HG02623 (cell line): ENCODE measurements at regions not wholly inside any gene's neighbourhood (a gene's known extent, or its start where the extent isn't known, plus 50 kb on each side); places are given as distances from the start of the nearest gene placed in this dataset.
"Not testable (repeated sequence)": the region's sequence is repeated elsewhere in the genome, so short reads cannot be mapped to it uniquely, and the experiment has no call there.

Experiments
- ATAC-seq: cut with Tn5 transposase; IDR thresholded peaks from one replicate; pipeline ENCODE4 v1.9.1; 2021; ENCODE audit warnings: moderate library complexity; ENCODE audit not compliant: unreplicated experiment

GRCh38 chr5:44051591-44051990, 337.6 kb downstream of the FGF10 start:
- ATAC-seq, result no peak

GRCh38 chr5:44048276-44048984, 340.8 kb downstream of the FGF10 start:
- ATAC-seq, result peak; percentile 65

GRCh38 chr5:44046619-44047364, 342.4 kb downstream of the FGF10 start:
- no peak for ATAC-seq

- not testable (repeated sequence) for ATAC-seq
Measured at GRCh38 chr5:44044549-44044948, 344.7 kb downstream of the FGF10 start.

- ATAC-seq, result no peak
Measured at GRCh38 chr5:44028226-44028625, 361.0 kb downstream of the FGF10 start.

- no peak for ATAC-seq
Measured at GRCh38 chr5:44022622-44023021, 366.6 kb downstream of the FGF10 start.

GRCh38 chr5:44011518-44011917, 377.7 kb downstream of the FGF10 start:
- no peak for ATAC-seq

- ATAC-seq, result no peak
Measured at GRCh38 chr5:44002381-44002901, 386.8 kb downstream of the FGF10 start.

GRCh38 chr5:44001675-44002380, 387.4 kb downstream of the FGF10 start:
- ATAC-seq, result no peak

- ATAC-seq, result no peak
Measured at GRCh38 chr5:44001236-44001635, 388.0 kb downstream of the FGF10 start.

GRCh38 chr5:43997647-43998272, 391.5 kb downstream of the FGF10 start:
- no peak for ATAC-seq

- ATAC-seq, result no peak
Measured at GRCh38 chr5:43996221-43996620, 393.0 kb downstream of the FGF10 start.

GRCh38 chr5:43994352-43994708, 391.4 kb downstream of the NNT start:
- no peak for ATAC-seq

- ATAC-seq, result no peak
Measured at GRCh38 chr5:43993634-43994351, 390.8 kb downstream of the NNT start.

GRCh38 chr5:43985411-43985810, 382.4 kb downstream of the NNT start:
- ATAC-seq, result no peak

GRCh38 chr5:43981556-43981955, 378.6 kb downstream of the NNT start:
- ATAC-seq, result no peak

- ATAC-seq, result no peak
Measured at GRCh38 chr5:43973908-43974307, 370.9 kb downstream of the NNT start.

GRCh38 chr5:43973318-43973717, 370.3 kb downstream of the NNT start:
- no peak for ATAC-seq

- no peak for ATAC-seq
Measured at GRCh38 chr5:43967165-43967564, 364.2 kb downstream of the NNT start.

- no peak for ATAC-seq
Measured at GRCh38 chr5:43959144-43959543, 356.2 kb downstream of the NNT start.

- no peak for ATAC-seq
Measured at GRCh38 chr5:43947935-43948334, 345.0 kb downstream of the NNT start.
